NT2/D1 (cell line): ENCODE measurements at regions not wholly inside any gene's neighbourhood (a gene's known extent, or its start where the extent isn't known, plus 50 kb on each side); places are given as distances from the start of the nearest gene placed in this dataset.

Source experiments
- DNase-seq: peaks from one replicate; pipeline ENCODE4 v3.0.0-alpha.2; 2011; ENCODE audit warnings: low read depth, low spot score
- H3K27me3 ChIP-seq: 2 replicates; pipeline ENCODE4 v1.6.0; 2011; ENCODE audit warnings: mild to moderate bottlenecking; ENCODE audit not compliant: insufficient read length, insufficient read depth
- H3K36me3 ChIP-seq: 2 replicates; pipeline ENCODE4 v1.6.1; 2011; ENCODE audit warnings: mild to moderate bottlenecking, low read length, mixed read lengths; ENCODE audit not compliant: insufficient read depth, insufficient read length
- H3K4me1 ChIP-seq: 2 replicates; pipeline ENCODE4 v1.5.1; 2011; ENCODE audit not compliant: insufficient read depth, insufficient read length
- H3K4me3 ChIP-seq: 2 replicates; pipeline ENCODE4 v1.5.1; 2011; ENCODE audit warnings: low read depth; ENCODE audit not compliant: insufficient read length
- H3K9ac ChIP-seq: 2 replicates; pipeline ENCODE4 v1.6.0; 2011; ENCODE audit warnings: low read depth; ENCODE audit not compliant: insufficient read length
- H3K9me3 ChIP-seq: 2 replicates; pipeline ENCODE4 v1.5.1; 2011; ENCODE audit warnings: mild to moderate bottlenecking, low read length; ENCODE audit not compliant: insufficient read depth
- SUZ12 ChIP-seq: IDR thresholded peaks from 2 replicates; pipeline ENCODE4 v1.6.1; 2011; ENCODE audit not compliant: insufficient read length, insufficient read depth; ENCODE audit errors: extremely low read depth
- YY1 ChIP-seq: IDR thresholded peaks from 2 replicates; pipeline ENCODE4 v1.6.1; 2011; ENCODE audit not compliant: insufficient read length, insufficient read depth
- ZNF274 ChIP-seq: IDR thresholded peaks from 2 replicates; pipeline ENCODE4 v1.6.1; 2011; ENCODE audit warnings: mild to moderate bottlenecking, low read depth, low read length

GRCh38 chr11:11076879-11077278, 219.0 kb upstream of the ZBED5 start:
- no peaks in the 10 kb centered on the region for H3K4me1 ChIP-seq

GRCh38 chr11:11076276-11076675, 218.4 kb upstream of the ZBED5 start:
- Histone ChIP-seq H3K27me3 (no peaks in the 10 kb centered on the region), H3K9me3 (no peaks in the 10 kb centered on the region), H3K36me3 (no peaks in the 10 kb centered on the region), H3K4me3 (no peak overlapping the region), H3K4me1 (no peaks in the 10 kb centered on the region), H3K9ac (no peak overlapping the region)
- no peak for TF ChIP-seq SUZ12
- DNase-seq, result no peak

More at GRCh38 chr11:11076879-11077278, 219.0 kb upstream of the ZBED5 start:
- Histone ChIP-seq H3K4me3 (no peak overlapping the region), H3K36me3 (no peaks in the 10 kb centered on the region), H3K9me3 (no peaks in the 10 kb centered on the region), H3K9ac (no peak overlapping the region), H3K27me3 (no peaks in the 10 kb centered on the region)
- no peak for DNase-seq
- TF ChIP-seq YY1, result no peak
- TF ChIP-seq ZNF274, result no peak
- TF ChIP-seq SUZ12, result no peak

- no peak overlapping the region for H3K9ac ChIP-seq
- no peaks in the 10 kb centered on the region for H3K4me1 ChIP-seq
- H3K9me3 ChIP-seq, result no peaks in the 10 kb centered on the region
- no peak for DNase-seq
- TF ChIP-seq ZNF274 (no peak), SUZ12 (no peak), YY1 (no peak)
- H3K36me3 ChIP-seq, result no peaks in the 10 kb centered on the region
- H3K4me3 ChIP-seq, result no peak overlapping the region
- no peaks in the 10 kb centered on the region for H3K27me3 ChIP-seq
Observed at GRCh38 chr11:11075515-11076171, 217.8 kb upstream of the ZBED5 start.

- H3K9me3 ChIP-seq, result no peaks in the 10 kb centered on the region
Observed at GRCh38 chr11:11074686-11075335, 217.0 kb upstream of the ZBED5 start.

GRCh38 chr11:11073996-11074395, 216.1 kb upstream of the ZBED5 start:
- Histone ChIP-seq H3K36me3 (no peaks in the 10 kb centered on the region), H3K27me3 (no peaks in the 10 kb centered on the region), H3K4me3 (no peak overlapping the region), H3K9me3 (no peaks in the 10 kb centered on the region), H3K4me1 (no peaks in the 10 kb centered on the region), H3K9ac (no peak overlapping the region)
- no peak for DNase-seq
- TF ChIP-seq SUZ12 (no peak), YY1 (no peak), ZNF274 (no peak)

More at GRCh38 chr11:11074686-11075335, 217.0 kb upstream of the ZBED5 start:
- no peaks in the 10 kb centered on the region for H3K36me3 ChIP-seq
- no peak for DNase-seq
- no peak overlapping the region for H3K4me3 ChIP-seq
- no peaks in the 10 kb centered on the region for H3K4me1 ChIP-seq
- no peak for TF ChIP-seq YY1
- no peak for TF ChIP-seq SUZ12
- TF ChIP-seq ZNF274, result no peak
- H3K27me3 ChIP-seq, result no peaks in the 10 kb centered on the region
- H3K9ac ChIP-seq, result no peak overlapping the region

GRCh38 chr11:11072067-11072466, 214.2 kb upstream of the ZBED5 start:
- DNase-seq, result no peak
- Histone ChIP-seq H3K36me3 (no peaks in the 10 kb centered on the region), H3K9me3 (no peaks in the 10 kb centered on the region), H3K4me3 (no peak overlapping the region), H3K4me1 (no peaks in the 10 kb centered on the region), H3K9ac (no peak overlapping the region), H3K27me3 (no peaks in the 10 kb centered on the region)
- TF ChIP-seq YY1 (no peak), ZNF274 (no peak), SUZ12 (no peak)

GRCh38 chr11:11071486-11071885, 213.6 kb upstream of the ZBED5 start:
- no peaks in the 10 kb centered on the region for H3K4me1 ChIP-seq
- no peak for DNase-seq
- no peak for TF ChIP-seq SUZ12
- no peak for TF ChIP-seq ZNF274
- no peak overlapping the region for H3K9ac ChIP-seq
- no peak overlapping the region for H3K4me3 ChIP-seq
- H3K9me3 ChIP-seq, result no peaks in the 10 kb centered on the region
- no peaks in the 10 kb centered on the region for H3K36me3 ChIP-seq
- H3K27me3 ChIP-seq, result no peaks in the 10 kb centered on the region
